NCI-H69 (cell line): ENCODE measurements at regions not wholly inside any gene's neighbourhood (a gene's known extent, or its start where the extent isn't known, plus 50 kb on each side); places are given as distances from the start of the nearest gene placed in this dataset.
"Not testable (repeated sequence)": the region's sequence is repeated elsewhere in the genome, so short reads cannot be mapped to it uniquely, and the experiment has no call there.

ENCODE experiments used
- DNase-seq: peaks from one replicate; lab custom pipeline; 2025; lab: John Stamatoyannopoulos, UW

DNA sequence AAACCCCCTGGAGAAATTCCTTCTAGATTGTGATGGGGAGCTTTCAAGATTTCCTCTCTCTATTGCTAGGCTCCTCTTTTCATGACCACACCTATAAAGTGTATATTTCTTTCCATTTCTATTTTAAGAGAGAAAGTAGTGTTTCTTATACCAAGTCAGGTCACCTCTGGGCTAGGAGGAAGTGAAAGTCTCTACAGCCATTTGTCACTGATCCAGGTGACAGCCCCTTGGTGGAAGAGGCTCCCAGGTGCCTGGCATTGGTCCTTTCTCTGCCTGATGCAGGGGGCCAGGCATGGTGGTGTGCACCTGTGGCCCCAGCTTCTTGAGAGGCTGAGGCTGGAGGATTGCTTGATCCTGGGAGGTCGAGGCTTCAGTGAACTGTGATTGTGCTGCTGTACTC lies 64.7 kb downstream of the DHCR7 start:
- no peak for DNase-seq

DNA sequence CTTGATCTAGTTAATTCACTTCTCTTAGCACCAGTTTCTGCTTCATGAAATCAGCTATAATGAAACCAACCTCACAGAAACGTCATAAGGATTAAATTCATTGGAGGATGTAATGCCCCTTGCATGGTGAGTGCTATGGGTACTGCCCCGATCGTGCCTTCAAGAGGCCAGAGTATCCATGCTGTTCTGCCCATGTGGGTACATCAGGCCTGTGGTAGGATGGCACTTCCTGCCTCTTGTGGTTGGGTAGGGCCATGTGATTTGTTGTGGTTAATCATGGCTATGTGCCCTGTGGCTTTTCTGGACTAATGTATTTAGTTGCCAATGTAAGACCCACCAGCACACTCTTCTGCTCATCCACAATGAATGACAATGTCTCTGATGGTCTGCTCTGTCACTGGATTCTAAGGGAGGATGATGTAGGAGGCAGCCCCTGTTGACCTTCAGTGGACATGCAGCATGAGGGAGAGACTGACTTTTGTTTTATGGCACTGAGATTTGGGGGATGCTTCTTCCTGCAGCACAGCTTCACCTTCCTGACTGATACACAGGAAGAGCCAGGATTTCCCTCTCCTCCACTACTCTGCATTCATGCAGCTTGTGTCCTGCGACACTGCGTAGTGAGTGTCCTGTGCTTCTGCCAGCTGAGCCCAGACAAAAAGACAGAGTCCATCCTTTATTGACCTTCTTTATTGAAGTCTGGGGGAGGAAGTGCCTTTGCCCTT lies 66.2 kb downstream of the DHCR7 start:
- no peak for DNase-seq

DNA sequence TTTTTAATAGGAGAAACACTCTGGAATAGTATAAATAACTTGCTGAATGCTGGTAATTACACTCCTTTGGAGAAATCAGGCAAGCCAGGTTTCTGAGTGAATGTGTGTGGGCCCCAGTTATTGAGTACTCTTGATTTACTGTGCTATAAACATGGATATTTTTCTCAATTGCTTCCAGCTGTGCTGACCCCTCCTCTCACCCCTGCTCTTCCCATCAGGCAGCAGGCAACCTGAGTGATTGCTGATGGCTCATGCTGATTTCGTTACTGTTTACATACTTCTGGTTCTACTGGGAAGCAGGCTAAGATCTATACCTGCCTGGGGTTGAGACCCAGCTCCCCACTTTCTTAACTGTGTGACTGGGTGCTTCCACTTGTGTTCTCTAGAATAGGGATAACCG lies 68.5 kb downstream of the DHCR7 start:
- DNase-seq = no peak

DNA sequence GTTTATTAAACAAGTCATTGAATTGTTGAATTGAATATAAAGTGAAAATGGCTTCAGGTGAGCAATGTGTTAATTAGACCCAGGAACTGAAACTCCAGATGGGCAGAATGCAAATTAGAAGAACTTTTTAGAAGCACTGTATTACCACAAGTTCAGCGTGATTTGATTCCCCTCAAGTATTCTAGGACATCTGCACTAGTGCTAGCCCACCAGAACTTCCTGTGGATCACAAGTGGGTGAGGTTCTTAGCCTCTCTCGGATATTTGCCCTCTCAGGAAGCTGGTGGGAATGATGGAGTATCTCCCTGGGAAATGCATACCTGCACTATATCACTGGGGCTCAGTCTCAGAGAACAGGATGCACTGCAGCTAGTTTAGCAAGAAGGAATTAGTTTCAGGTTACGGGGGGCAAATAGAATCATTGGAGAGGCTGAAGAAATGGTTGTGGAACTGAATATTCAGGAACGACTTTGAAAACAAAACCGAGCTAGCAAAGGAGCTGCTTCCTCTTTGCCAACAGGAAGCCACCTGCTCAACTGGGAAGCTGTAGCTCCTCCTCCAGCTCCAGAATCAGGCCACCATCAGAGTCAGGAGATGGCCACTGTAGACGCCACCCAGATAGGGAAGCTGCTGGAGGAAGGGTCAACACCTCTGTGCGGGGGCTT lies 74.3 kb downstream of the DHCR7 start:
- no peak for DNase-seq

DNA sequence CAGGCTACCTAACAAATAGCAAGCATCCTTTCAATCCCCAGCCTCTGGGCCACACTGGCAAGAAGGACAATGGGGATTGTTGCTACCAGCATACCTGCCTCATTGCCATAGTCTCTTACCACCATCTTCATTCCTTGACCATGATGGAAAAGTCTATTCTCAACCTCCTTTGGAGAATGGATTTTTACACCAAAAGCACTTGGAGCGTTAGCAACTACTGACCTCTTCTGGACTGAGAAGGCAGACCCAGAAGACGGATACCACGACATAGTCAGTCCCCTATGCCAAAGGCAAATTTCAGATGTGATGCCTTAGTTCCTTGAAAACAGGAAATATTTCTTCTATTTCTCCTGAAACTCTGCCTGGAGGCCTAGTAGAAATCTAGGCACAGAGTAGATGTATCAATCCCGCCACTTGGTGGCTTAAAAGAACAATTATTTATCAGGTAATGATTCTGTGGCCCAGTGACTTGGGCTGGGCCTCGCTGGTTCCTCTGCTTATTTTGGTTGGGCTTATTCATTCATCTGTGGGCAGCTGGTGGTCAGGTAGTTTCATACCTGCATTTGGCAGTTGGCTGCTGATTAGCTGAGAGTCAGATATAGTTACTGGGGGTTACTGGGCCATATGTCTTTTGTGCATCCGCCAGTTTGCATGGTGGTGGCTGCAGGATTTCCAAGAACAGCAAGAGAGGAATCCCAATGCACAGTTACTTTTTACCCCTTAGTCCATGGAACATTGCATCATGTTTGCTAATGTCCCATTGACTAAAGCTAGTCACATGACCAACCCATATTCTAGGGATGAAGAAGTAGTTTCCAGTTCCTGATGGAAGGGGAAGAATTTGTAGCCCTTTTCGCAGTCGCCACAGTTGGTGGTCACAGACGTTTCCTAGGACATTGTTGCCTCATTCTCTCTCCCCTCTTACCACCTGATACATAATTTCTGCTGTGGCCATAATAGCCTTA lies 75.2 kb downstream of the DHCR7 start:
- DNase-seq = peak; percentile 14

DNA sequence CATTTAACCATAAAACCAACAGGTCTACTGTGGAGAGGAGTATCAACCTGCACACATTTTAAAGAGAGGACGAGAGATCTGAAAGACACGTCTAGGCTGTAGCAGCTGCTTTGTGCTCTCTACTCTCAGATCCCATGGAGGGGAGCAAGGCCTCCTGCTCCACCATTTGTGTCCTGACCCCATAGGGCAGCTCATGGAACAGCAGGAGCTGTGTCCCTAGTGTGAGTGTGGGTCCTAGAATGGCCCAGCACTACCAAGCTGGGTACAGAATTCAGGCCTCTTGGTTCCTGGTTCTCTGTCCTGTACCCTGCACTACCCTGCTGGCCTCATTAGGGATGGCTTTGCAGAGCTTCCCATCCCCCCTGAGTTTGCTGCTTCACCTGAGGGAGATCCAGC lies 76.5 kb downstream of the DHCR7 start:
- no peak for DNase-seq

DNA sequence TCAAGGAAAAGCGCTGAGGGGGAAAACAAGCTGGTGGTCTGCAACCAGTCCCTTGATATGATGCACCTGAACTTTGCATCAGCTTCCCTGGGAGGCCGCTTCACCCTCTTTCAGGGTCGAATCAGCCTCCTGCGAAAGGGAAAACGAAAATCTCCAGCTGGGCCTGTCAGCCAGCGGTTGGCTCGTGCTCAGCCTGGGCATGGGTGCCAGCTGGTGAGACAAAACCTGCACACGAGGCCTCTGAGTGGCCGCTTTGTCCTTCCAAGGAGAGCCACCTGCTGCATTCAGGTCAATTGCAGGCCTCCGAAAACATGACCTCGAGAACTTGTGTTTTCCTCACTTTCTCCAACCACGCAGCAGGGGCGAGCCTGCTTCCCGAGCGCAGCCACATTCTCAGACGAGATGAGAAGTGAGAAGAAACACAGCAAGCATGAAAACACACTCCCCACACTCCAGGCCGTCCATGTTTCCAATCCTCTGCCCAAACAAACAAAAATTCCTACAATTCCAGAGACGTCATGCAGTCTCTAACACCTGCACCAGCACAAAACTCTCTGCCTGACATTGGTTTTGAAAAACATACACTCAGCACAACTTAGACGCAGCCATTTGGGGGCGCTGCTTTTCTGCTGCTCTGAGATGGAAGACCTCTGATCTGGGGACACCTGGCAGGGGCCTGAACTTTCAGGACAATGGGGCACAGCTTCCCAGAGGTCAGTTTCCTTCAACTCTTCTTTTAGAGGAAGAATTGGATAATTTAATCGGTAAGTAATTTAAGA lies 77.1 kb downstream of the DHCR7 start:
- no peak for DNase-seq

DNA sequence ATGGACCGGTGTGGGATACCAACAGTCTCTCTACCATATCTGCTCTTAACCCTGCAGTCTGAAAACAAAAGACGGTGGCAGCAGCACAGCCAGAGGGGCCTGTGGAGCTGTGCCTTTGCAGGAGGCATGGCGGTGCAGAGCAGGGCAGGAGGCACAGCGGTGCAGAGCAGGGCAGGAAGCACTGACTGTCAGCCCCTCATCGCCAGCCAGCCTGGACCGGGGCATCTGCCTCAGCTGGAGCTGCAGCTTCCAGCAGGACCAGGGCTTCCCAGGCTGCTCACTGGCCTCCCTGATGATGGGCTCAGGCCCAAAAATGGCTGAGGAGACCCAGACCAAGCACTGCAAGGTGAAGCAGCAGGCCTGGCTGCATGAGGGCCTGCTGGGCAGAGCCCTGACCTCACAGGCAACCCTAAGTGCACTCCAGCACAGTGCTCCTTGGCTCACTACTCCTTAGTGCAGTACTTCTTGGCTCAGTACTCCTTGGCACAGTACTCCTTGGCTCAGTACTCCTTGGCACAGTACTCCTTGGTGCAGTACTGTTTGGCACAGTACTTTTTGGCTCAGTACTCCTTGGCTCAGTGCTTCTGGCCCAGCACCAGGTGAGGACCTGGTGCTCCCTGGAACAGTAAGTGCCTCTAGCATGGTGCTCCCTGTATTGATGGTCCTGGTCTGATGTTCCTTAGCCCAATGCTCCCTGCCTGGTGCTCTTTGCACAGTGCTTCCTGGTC lies 78.0 kb downstream of the DHCR7 start:
- no peak for DNase-seq

DNA sequence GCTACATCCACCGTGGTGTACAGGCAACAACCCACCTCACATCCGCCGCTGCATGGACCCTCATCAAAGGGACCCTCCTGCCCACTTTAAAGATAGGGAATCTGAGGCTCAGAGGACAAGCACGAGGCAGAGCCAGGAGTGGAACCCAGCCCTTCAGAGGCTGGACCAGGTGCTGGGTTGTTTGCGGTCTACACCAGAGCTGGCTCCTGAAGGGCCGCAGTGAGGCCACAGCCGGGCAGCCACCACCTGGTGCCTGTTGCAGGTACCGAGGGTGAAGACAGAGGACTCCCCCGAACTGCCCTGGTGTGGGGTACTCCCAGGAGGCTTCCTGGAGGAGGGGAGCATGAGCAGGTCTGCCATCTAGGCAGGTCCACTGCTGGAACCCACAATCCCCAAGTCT lies 78.8 kb downstream of the DHCR7 start:
- DNase-seq = no peak

DNA sequence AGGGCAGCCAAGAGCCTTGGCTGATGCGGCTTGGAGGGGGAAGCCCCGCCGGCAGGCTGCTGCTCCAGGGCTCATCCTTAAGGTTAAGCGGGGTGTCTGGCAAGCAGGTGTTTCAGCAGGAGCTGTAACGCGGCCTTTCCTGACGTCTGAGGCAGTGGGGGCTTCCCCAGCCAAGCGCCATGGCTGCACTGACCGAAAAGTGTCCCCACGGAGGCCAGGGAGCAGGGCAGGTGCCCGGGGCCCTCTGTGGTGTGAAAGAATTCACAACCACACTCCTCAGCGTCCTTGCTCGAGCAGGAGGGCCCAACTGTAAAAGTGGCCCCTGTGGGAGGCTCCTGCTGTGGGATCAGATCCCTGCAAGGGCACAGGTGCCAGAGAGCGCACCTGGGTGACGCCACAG lies 79.2 kb downstream of the DHCR7 start:
- DNase-seq = no peak

DNA sequence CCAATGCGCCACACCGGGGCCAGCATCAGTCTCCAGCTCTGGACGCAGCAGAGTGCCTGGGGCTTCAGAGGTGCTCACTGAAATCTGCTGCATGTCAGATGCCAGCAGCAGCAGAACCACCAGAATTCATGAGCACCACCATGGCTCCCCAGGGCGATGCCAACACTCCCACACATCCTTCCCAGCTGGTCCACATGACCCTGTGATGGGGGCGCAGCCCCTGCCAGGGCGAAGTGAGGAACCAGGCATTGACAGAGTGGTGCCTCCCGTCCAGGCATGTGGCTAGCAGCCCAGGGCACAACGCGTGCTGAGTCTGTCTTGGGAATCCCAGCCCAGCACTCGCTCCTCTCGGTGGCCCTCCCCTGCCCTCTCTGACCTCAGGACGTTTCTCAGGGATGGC lies 80.4 kb downstream of the DHCR7 start:
- DNase-seq = no peak

DNA sequence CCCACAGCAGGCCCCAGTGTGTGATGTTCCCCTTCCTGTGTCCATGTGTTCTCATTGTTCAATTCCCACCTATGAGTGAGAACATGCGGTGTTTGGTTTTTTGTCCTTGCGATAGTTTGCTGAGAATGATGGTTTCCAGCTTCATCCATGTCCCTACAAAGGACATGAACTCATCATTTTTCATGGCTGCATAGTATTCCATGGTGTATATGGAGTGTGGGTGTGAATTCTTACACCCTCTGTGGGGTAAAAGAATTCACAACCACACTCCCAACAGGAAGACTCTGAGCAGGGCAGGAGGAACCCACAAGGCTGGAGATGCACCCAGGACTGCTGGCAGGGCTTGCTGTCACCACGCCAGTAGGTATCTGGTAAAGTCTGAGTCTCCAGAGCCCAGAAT lies 80.9 kb downstream of the DHCR7 start:
- not testable (repeated sequence) for DNase-seq

DNA sequence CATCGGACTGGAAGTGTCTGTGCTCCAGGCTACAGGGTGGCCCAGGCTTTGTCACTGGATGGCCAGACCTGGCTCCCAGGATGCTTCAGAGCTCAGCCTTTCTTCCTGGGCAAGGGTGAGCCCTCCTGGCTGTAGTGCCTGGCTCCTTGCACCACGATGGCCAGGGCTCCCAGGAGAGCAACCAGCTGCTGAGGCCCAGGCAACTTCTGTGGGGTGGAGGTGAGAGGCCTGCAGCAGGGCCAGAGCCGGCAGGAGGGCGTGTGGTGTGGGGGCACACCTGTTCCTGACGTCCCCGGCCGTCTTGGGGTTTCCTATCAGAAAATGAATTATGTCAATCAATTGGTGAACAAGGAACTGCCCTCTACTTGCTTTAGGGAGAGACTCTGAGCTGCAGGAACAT lies 82.1 kb downstream of the DHCR7 start:
- no peak for DNase-seq

DNA sequence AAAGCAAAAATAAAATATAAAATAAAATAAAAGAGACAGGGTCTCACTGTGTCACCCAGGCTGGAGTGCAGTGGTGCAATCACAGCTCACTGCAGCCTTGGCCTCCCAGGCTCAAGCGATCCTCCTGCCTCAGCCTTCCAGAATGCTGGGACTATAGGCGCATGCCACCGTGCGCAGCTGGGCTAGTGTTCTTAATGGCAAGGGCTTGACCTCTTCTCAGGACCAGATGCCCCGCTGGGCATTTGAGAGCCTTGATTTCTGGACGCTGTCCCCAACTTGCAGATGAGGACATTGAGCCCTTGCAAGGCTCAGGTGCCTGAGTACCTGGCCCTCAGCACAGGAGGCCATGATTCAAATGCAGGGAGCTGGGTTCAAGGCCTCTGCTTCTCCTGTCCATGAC lies 82.6 kb downstream of the DHCR7 start:
- no peak for DNase-seq

DNA sequence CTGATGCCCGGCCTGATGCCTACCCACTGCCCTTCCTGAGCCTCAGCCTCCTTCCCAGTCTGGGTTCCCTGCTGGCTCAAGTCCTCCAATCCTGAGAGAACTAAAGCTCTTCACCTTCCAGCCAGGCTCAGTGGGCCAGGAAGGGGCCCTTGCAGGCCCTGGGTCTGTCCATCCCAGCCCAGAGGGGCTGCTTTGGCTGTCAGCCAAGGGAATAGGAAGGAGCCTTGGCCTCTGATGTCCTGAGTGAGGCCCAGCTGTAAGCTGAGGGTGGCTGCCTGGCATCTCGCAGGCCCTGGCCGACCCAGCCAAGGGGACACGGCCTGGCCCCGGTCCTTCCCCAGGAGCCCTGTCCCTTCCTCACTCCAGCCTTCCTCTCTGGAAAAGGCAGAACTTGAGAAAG lies 83.4 kb downstream of the DHCR7 start:
- DNase-seq = no peak

DNA sequence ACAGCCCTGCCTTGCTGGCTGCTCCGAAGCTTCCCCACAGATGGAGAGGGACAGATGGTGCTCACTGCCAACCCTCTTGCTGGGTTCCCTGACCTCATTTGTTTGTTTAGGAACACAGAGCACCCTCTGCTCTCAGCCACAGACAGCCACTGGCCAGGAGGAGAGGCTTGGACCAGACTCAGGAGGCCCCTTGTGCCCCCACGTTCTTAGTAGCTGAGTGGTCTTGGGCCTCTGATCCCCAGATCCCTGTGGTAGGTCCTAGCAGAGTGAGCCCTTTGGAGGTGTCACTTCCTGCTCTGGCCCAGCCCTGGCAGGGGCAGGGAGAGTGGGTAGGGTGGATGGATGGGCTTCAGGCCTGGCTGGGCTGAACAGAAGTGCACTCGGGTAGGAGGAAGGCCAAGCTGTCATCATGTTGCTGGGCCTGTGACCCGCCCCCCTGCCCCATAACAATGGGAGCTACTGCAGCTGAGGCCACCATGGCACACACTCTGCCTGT lies 84.0 kb downstream of the DHCR7 start:
- peak; percentile 65 for DNase-seq

DNA sequence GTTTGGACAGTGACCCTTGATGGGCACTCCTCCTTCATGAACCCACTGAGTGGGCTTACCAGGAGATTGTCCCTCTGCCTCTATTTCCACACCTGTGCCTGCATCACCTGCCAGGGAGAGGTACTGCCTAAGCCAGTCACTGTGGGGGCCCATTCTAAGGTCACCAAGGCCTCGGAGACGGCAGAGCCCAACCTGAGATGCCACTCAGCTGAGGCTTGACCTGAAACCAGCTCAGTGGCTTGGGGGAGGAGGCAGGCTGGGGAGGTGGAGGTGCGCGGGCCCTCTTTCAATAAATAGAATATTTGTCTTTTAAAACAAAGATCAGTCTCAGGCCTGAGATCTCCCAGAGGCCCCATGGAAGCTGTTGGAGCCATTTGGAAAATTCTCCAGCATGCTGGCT lies 84.5 kb downstream of the DHCR7 start:
- no peak for DNase-seq

DNA sequence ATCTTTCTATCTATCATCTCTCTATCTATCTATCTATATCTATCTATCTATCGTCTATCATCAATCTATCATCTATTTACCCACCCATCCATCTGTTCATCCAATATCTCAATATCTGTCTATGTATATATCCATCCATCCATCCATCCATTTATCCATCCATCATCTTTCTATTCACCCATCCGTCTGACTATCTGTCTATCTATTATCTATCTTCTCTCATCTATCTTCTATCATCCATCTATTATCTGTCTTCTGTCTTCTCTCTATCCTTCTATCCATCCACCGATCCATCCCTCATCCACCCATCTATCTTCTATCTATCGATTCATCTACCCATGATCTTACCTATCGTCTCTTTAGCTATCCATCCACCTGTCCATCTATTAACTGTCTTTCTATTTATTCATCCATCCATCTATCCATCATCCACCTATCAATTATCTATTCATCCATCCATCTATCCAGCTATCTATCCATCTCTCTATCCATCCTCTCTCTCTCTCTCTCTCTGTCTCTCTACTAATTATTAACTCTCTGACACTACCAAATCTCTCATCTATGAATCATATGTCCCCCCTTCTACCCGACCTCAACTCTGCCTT lies 89.1 kb downstream of the DHCR7 start:
- DNase-seq = no peak

DNA sequence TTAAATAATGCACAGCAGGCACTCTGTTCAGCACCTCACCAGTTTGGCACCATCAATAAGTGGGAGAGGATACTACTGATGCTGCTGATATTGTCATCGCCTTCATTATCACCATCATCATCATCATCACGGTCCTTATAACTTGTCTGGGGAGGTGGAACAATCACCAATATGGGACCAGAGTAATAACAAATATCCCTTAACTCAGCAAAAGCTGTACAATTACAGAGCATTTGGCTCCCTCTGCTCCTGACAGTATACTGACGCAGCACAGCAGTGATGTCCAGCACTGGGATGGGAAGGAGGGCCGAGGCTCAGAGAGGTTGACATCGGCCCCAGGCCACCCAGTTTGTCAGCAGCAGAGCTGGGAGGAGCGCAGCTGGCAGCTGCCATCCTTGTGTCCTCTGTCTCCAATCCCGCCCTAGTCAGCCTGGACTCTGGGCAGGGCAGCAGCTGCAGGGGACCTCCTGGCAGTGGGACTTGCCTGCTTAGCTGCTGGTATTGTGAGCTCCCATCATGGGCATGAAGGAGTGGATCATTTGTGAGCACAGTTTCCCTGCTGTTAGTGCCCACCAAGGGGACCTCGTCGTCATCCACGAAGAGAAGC lies 90.0 kb downstream of the DHCR7 start:
- DNase-seq = no peak

DNA sequence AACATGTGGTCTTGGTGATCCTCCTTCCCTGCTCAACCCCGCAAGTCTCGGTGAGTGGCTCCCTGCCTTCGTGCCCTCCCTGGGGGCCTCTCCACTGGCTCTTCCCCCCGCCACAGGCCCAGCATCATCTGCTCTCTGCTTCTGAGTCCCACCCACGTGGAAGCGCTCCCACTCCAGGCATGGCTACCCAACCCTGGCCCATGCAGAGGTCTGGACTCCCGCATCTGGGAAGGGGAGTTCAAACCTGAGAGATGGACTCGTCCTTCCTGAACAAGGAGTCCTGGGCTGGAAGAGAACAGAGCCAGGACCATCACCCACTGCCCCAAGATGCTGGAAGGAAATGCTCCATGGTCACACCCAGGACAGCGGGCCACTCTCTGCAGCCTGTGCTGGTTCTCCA lies 90.8 kb downstream of the DHCR7 start:
- DNase-seq = no peak
